Neural cell (in vitro differentiated cells): ENCODE measurements at regions not wholly inside any gene's neighbourhood (a gene's known extent, or its start where the extent isn't known, plus 50 kb on each side); places are given as distances from the start of the nearest gene placed in this dataset.

ENCODE experiments used
- EP300 ChIP-seq: fragments of 450-650 bp; conservative IDR thresholded peaks from 2 replicates; pipeline ENCODE4 v1.6.1; 2014; ENCODE audit warnings: antibody characterized with exemption, mild to moderate bottlenecking, moderate library complexity; ENCODE audit not compliant: poor library complexity, severe bottlenecking
- EZH2 ChIP-seq: fragments of 200-600, 300-800 bp; shearing (Covaris generic), sonication (generic); IDR thresholded peaks from 2 replicates; pipeline ENCODE4 v1.6.1; 2014; ENCODE audit warnings: antibody characterized with exemption, low read length, borderline replicate concordance, mild to moderate bottlenecking; ENCODE audit not compliant: insufficient read depth, poor library complexity, severe bottlenecking
- POLR2AphosphoS5 ChIP-seq: IDR thresholded peaks from 2 replicates; pipeline ENCODE4 v1.6.1; 2012
- RAD21 ChIP-seq: fragments of 450-650 bp; conservative IDR thresholded peaks from 2 replicates; pipeline ENCODE4 v1.6.1; 2014; ENCODE audit warnings: antibody characterized with exemption, mild to moderate bottlenecking, moderate library complexity
- SMC3 ChIP-seq: fragments of 450-650 bp; conservative IDR thresholded peaks from 2 replicates; pipeline ENCODE4 v1.6.1; 2014; ENCODE audit warnings: antibody characterized with exemption, mild to moderate bottlenecking, moderate library complexity; ENCODE audit not compliant: poor library complexity
- TAF1 ChIP-seq: IDR thresholded peaks from 2 replicates; pipeline ENCODE4 v1.6.1; 2012; ENCODE audit warnings: low read depth
- TF ChIP-seq, protein P1 (sequence below): fragments of 450-650 bp; IDR thresholded peaks from 2 replicates; pipeline ENCODE4 v1.5.1; 2014; ENCODE audit warnings: antibody characterized with exemption, mild to moderate bottlenecking, moderate library complexity; ENCODE audit not compliant: poor library complexity, severe bottlenecking
- TF ChIP-seq, protein P2 (sequence below): IDR thresholded peaks from 2 replicates; pipeline ENCODE4 v1.6.1; 2012; ENCODE audit warnings: borderline replicate concordance

DNA sequence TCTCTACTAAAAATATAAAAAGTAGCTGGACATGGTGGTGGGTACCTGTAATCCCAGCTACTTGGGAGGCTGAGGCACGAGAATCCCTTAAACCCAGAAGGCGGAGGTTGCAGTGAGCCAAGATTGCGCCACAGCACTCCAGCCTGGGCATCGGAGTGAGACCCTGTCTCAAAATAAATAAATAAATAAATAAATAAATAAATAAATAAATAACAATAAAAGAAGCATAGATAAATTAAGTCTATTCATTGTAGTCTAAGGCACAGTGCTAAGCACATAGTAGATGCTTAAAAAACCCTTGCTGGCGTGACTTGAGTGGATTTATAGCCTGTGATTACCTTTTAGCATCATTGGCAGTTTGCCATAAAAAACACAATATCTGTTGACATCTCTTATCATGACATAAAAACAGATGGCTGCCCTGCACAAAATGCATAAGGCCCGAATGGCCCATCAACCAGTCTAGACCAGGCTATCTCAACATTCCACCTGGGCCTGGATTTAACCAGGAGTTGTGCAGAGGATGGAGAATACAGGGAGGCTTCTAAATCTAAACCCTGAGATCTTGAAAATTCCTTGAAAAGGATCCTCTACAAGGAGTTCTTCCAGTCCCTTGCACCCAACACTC, 94.9 kb downstream of the PRLHR start:
- TF ChIP-seq, protein P1, sequence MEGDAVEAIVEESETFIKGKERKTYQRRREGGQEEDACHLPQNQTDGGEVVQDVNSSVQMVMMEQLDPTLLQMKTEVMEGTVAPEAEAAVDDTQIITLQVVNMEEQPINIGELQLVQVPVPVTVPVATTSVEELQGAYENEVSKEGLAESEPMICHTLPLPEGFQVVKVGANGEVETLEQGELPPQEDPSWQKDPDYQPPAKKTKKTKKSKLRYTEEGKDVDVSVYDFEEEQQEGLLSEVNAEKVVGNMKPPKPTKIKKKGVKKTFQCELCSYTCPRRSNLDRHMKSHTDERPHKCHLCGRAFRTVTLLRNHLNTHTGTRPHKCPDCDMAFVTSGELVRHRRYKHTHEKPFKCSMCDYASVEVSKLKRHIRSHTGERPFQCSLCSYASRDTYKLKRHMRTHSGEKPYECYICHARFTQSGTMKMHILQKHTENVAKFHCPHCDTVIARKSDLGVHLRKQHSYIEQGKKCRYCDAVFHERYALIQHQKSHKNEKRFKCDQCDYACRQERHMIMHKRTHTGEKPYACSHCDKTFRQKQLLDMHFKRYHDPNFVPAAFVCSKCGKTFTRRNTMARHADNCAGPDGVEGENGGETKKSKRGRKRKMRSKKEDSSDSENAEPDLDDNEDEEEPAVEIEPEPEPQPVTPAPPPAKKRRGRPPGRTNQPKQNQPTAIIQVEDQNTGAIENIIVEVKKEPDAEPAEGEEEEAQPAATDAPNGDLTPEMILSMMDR, result no peak
- no peak for TF ChIP-seq POLR2AphosphoS5
- TF ChIP-seq, protein P2, sequence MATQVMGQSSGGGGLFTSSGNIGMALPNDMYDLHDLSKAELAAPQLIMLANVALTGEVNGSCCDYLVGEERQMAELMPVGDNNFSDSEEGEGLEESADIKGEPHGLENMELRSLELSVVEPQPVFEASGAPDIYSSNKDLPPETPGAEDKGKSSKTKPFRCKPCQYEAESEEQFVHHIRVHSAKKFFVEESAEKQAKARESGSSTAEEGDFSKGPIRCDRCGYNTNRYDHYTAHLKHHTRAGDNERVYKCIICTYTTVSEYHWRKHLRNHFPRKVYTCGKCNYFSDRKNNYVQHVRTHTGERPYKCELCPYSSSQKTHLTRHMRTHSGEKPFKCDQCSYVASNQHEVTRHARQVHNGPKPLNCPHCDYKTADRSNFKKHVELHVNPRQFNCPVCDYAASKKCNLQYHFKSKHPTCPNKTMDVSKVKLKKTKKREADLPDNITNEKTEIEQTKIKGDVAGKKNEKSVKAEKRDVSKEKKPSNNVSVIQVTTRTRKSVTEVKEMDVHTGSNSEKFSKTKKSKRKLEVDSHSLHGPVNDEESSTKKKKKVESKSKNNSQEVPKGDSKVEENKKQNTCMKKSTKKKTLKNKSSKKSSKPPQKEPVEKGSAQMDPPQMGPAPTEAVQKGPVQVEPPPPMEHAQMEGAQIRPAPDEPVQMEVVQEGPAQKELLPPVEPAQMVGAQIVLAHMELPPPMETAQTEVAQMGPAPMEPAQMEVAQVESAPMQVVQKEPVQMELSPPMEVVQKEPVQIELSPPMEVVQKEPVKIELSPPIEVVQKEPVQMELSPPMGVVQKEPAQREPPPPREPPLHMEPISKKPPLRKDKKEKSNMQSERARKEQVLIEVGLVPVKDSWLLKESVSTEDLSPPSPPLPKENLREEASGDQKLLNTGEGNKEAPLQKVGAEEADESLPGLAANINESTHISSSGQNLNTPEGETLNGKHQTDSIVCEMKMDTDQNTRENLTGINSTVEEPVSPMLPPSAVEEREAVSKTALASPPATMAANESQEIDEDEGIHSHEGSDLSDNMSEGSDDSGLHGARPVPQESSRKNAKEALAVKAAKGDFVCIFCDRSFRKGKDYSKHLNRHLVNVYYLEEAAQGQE, result no peak
- TF ChIP-seq RAD21, result no peak
- no peak for TF ChIP-seq EZH2
- TF ChIP-seq EP300, result no peak
- no peak for TF ChIP-seq TAF1
- TF ChIP-seq SMC3, result no peak
